HEK293 (cell line): ENCODE measurements at regions not wholly inside any gene's neighbourhood (a gene's known extent, or its start where the extent isn't known, plus 50 kb on each side); places are given as distances from the start of the nearest gene placed in this dataset.
A peak's percentile ranks its signal among the peaks of the same experiment; 100 is the strongest.
"Not testable (repeated sequence)": the region's sequence is repeated elsewhere in the genome, so short reads cannot be mapped to it uniquely, and the experiment has no call there.

Experiments
- CTCF ChIA-PET: fragments of 350-600 bp; formaldehyde crosslinking; extraction: SDS; loops from one replicate; lab custom pipeline; 2021; ENCODE audit warnings: antibody characterized with exemption; lab: Yijun Ruan, JAX
- POLR2A ChIA-PET: fragments of 300-600 bp; formaldehyde crosslinking; extraction: SDS; loops from one replicate; lab custom pipeline; 2020; ENCODE audit warnings: antibody characterized with exemption, inconsistent platforms; lab: Yijun Ruan, JAX
- H3K27ac ChIP-seq: fragments of 200-500 bp; sonication (Bioruptor generic); 2 replicates; pipeline ENCODE4 v1.5.1; 2014; ENCODE audit warnings: low read depth, low read length, control low read depth, inconsistent platforms; ENCODE audit errors: extremely low read depth
- H3K36me3 ChIP-seq, 2 experiments: fragments of 200-500 bp in 1 of 2; sonication (Bioruptor generic) in 1 of 2; 1 replicate in 1 of 2; 2 replicates in 1 of 2; pipeline ENCODE4 v1.5.1; 2014 to 2017; ENCODE audit warnings: inconsistent platforms in 2 of 2, low read length in 2 of 2; ENCODE audit not compliant: control insufficient read depth in 2 of 2, insufficient read depth in 1 of 2
- H3K4me1 ChIP-seq: fragments of 200-500 bp; sonication (Bioruptor generic); 2 replicates; pipeline ENCODE4 v1.5.1; 2014; ENCODE audit warnings: mild to moderate bottlenecking, low read length, inconsistent platforms; ENCODE audit not compliant: control insufficient read depth, insufficient read depth
- H3K4me3 ChIP-seq: 2 replicates; pipeline ENCODE4 v1.5.1; 2011; ENCODE audit warnings: low read depth, mild to moderate bottlenecking, control low read depth, low read length, moderate library complexity
- H3K9me3 ChIP-seq: fragments of 200-500 bp; sonication (Bioruptor generic); 2 replicates; pipeline ENCODE4 v1.5.1; 2014; ENCODE audit warnings: low read depth, low read length, inconsistent platforms; ENCODE audit not compliant: control insufficient read depth, insufficient read depth
- AEBP2 ChIP-seq: fragments of 450-650 bp; formaldehyde crosslinking; IDR thresholded peaks from 2 replicates; pipeline ENCODE4 v1.5.1; 2016; ENCODE audit warnings: missing biosample characterization, missing genetic modification characterization, borderline replicate concordance
- ELK4 ChIP-seq: IDR thresholded peaks from 2 replicates; pipeline ENCODE4 v1.6.1; 2011; ENCODE audit warnings: mild to moderate bottlenecking, low read depth, low read length, borderline replicate concordance
- GLI2 ChIP-seq: fragments of 450-650 bp; formaldehyde crosslinking; IDR thresholded peaks from 2 replicates; pipeline ENCODE4; 2017; ENCODE audit warnings: missing biosample characterization, missing genetic modification characterization, low read depth, borderline replicate concordance
- OSR2 ChIP-seq: fragments of 450-650 bp; formaldehyde crosslinking; IDR thresholded peaks from 2 replicates; pipeline ENCODE4 v1.5.1; 2016; ENCODE audit warnings: missing biosample characterization, missing genetic modification characterization
- PRDM4 ChIP-seq: fragments of 450-650 bp; formaldehyde crosslinking; IDR thresholded peaks from 2 replicates; pipeline ENCODE4 v1.5.1; 2017; ENCODE audit warnings: missing biosample characterization, missing genetic modification characterization
- ZBTB44 ChIP-seq: fragments of 450-650 bp; IDR thresholded peaks from 2 replicates; pipeline ENCODE4 v1.5.1; 2018; ENCODE audit warnings: missing biosample characterization, mild to moderate bottlenecking, missing genetic modification characterization
- ZBTB8A ChIP-seq: fragments of 450-650 bp; formaldehyde crosslinking; IDR thresholded peaks from 2 replicates; pipeline ENCODE4 v1.5.1; 2016; ENCODE audit warnings: missing biosample characterization, missing genetic modification characterization
- ZIC2 ChIP-seq: fragments of 450-650 bp; formaldehyde crosslinking; IDR thresholded peaks from 2 replicates; pipeline ENCODE4 v1.5.1; 2016; ENCODE audit warnings: missing biosample characterization, missing genetic modification characterization
- ZNF146 ChIP-seq: fragments of 450-650 bp; formaldehyde crosslinking; IDR thresholded peaks from 2 replicates; pipeline ENCODE4 v1.5.1; 2016; ENCODE audit warnings: missing biosample characterization, missing genetic modification characterization
- ZNF148 ChIP-seq: fragments of 450-650 bp; formaldehyde crosslinking; IDR thresholded peaks from 2 replicates; pipeline ENCODE4 v1.5.0; 2017; ENCODE audit warnings: missing biosample characterization, missing genetic modification characterization, borderline replicate concordance
- ZNF26 ChIP-seq: fragments of 450-650 bp; formaldehyde crosslinking; IDR thresholded peaks from 2 replicates; pipeline ENCODE4 v1.5.1; 2016; ENCODE audit warnings: missing biosample characterization, missing genetic modification characterization
- ZNF549 ChIP-seq: fragments of 450-650 bp; IDR thresholded peaks from 2 replicates; pipeline ENCODE4 v1.5.1; 2018; ENCODE audit warnings: missing biosample characterization, missing genetic modification characterization, mild to moderate bottlenecking, inconsistent platforms, moderate library complexity
- ZNF843 ChIP-seq: fragments of 450-650 bp; formaldehyde crosslinking; IDR thresholded peaks from 2 replicates; pipeline ENCODE4 v1.5.1; 2016; ENCODE audit warnings: missing biosample characterization, missing genetic modification characterization

- Histone ChIP-seq H3K4me1 (no peaks in the 10 kb centered on the region), H3K4me3 (no peak overlapping the region), H3K27ac (no peak overlapping the region), H3K36me3 (no peaks in the 10 kb centered on the region), H3K9me3 (no peaks in the 10 kb centered on the region)
- POLR2A ChIA-PET: no interaction called here
- TF ChIP-seq ZNF148 (tag by site-specific recombination): no peak
- no peak for TF ChIP-seq OSR2 (tag by site-specific recombination)
- no peak for TF ChIP-seq ZBTB44 (tag by site-specific recombination)
- no peak for TF ChIP-seq PRDM4 (tag by site-specific recombination)
- TF ChIP-seq ZBTB8A (tag by site-specific recombination): no peak
- TF ChIP-seq AEBP2 (tag by site-specific recombination): no peak
- TF ChIP-seq ELK4: no peak
- no peak for TF ChIP-seq ZIC2 (tag by site-specific recombination)
- no peak for TF ChIP-seq ZNF843 (tag by site-specific recombination)
- no peak for TF ChIP-seq ZNF549 (tag by site-specific recombination)
- TF ChIP-seq GLI2 (tag by site-specific recombination): no peak
- TF ChIP-seq ZNF26 (tag by site-specific recombination): no peak
- CTCF ChIA-PET: no interaction called here
These were observed 518.7 kb upstream of the TBL1XR1 start for GRCh38 chr3:177715980-177716379.

- CTCF ChIA-PET, H3K27ac ChIP-seq, H3K9me3 ChIP-seq, H3K4me3 ChIP-seq, H3K4me1 ChIP-seq, POLR2A ChIA-PET, H3K36me3 ChIP-seq: not testable (repeated sequence)
- peak; percentile 72 for TF ChIP-seq ZNF146 (tag by site-specific recombination)
These were observed 523.6 kb upstream of the TBL1XR1 start for GRCh38 chr3:177720927-177721326.
